ENCODE measurements at regions not wholly inside any gene's neighbourhood (a gene's known extent, or its start where the extent isn't known, plus 50 kb on each side); places are given as distances from the start of the nearest gene placed in this dataset.

- no peak for TF ChIP-seq CBX2 (IDR thresholded peaks at IDR 0.05; ENCODE audit: insufficient read depth, low read length, poor library complexity, severe bottlenecking)
- no peak for TF ChIP-seq ZFPM2 (CRISPR knock-in tag; IDR thresholded peaks at IDR 0.05)
- TF ChIP-seq MAX (CRISPR knock-in tag; IDR thresholded peaks at IDR 0.05): no peak
- no peak for TF ChIP-seq SNIP1 (IDR thresholded peaks at IDR 0.05; ENCODE audit: low read depth)
- TF ChIP-seq BRD9 (IDR thresholded peaks at IDR 0.05; ENCODE audit: low read depth, partially characterized antibody): no peak
- no peak for TF ChIP-seq ZFP30 (CRISPR knock-in tag; IDR thresholded peaks at IDR 0.05; ENCODE audit: borderline replicate concordance)
- TF ChIP-seq GABPB2 (CRISPR knock-in tag; conservative IDR thresholded peaks at IDR 0.05): no peak
- TF ChIP-seq POLR2A (conservative IDR thresholded peaks at IDR 0.05): no peak
- no peak for TF ChIP-seq FOSL1 (tag; conservative IDR thresholded peaks at IDR 0.05)
Observed at GRCh38 chr5:144549580-144549979, 378.9 kb downstream of the KCTD16 start.

Measured in K562 (cell line).